NOMO-1 treated with dmso at 0.1 percent for 144 hours (cell line): ENCODE measurements at regions not wholly inside any gene's neighbourhood (a gene's known extent, or its start where the extent isn't known, plus 50 kb on each side); places are given as distances from the start of the nearest gene placed in this dataset.

ENCODE experiments used
- DNase-seq: peaks from one replicate; lab custom pipeline; 2025; ENCODE audit not compliant: unreplicated experiment; lab: John Stamatoyannopoulos, UW

- DNase-seq = no peak
Measured at GRCh38 chr10:125222515-125223308, 62.3 kb upstream of the CTBP2 start.

GRCh38 chr10:125221716-125222115 lies 61.4 kb upstream of the CTBP2 start:
- no peak for DNase-seq

- DNase-seq = no peak
Measured at GRCh38 chr10:125219776-125220175, 59.4 kb upstream of the CTBP2 start.

GRCh38 chr10:125218967-125219366 lies 58.6 kb upstream of the CTBP2 start:
- no peak for DNase-seq

- DNase-seq = no peak
Measured at GRCh38 chr10:125217990-125218675, 57.8 kb upstream of the CTBP2 start.

GRCh38 chr10:125216861-125217260 lies 56.5 kb upstream of the CTBP2 start:
- DNase-seq = no peak

- no peak for DNase-seq
Measured at GRCh38 chr10:125216309-125216708, 55.9 kb upstream of the CTBP2 start.

GRCh38 chr10:125214283-125214570 lies 53.9 kb upstream of the CTBP2 start:
- DNase-seq = no peak

GRCh38 chr10:125213541-125214282 lies 53.3 kb upstream of the CTBP2 start:
- no peak for DNase-seq

GRCh38 chr10:125212150-125212809 lies 51.9 kb upstream of the CTBP2 start:
- DNase-seq = no peak
